ENCODE measurements at regions not wholly inside any gene's neighbourhood (a gene's known extent, or its start where the extent isn't known, plus 50 kb on each side); places are given as distances from the start of the nearest gene placed in this dataset.
"Not testable (repeated sequence)": the region's sequence is repeated elsewhere in the genome, so short reads cannot be mapped to it uniquely, and the experiment has no call there.

DNA sequence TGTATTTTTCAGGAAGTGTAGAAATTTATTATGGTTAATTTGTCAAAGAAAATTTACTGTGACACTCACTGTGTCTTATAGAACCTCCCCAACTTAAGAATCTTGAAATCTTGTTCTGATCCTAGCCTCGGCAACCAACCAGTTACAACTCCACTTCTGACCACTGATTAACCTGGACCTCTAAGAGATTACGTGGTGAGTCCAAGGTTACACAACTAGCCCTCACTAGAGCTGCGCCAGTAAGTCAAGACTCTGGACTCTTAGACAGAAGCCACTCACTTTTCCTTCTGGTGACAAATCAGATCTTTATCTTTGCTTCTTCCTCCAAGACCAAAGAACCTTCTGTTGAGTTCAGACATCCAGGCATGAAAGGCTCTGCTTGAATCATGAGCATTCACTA, 116.6 kb downstream of the NBPF8 start:
- TF ChIP-seq, protein P1, sequence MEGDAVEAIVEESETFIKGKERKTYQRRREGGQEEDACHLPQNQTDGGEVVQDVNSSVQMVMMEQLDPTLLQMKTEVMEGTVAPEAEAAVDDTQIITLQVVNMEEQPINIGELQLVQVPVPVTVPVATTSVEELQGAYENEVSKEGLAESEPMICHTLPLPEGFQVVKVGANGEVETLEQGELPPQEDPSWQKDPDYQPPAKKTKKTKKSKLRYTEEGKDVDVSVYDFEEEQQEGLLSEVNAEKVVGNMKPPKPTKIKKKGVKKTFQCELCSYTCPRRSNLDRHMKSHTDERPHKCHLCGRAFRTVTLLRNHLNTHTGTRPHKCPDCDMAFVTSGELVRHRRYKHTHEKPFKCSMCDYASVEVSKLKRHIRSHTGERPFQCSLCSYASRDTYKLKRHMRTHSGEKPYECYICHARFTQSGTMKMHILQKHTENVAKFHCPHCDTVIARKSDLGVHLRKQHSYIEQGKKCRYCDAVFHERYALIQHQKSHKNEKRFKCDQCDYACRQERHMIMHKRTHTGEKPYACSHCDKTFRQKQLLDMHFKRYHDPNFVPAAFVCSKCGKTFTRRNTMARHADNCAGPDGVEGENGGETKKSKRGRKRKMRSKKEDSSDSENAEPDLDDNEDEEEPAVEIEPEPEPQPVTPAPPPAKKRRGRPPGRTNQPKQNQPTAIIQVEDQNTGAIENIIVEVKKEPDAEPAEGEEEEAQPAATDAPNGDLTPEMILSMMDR (IDR thresholded peaks at IDR 0.05; ENCODE audit: poor library complexity), result not testable (repeated sequence)
- not testable (repeated sequence) for TF ChIP-seq EZH2phosphoT487 (IDR thresholded peaks at IDR 0.05; ENCODE audit: low read depth, severe bottlenecking, unreplicated experiment)
